Caki2 (cell line): ENCODE measurements at regions not wholly inside any gene's neighbourhood (a gene's known extent, or its start where the extent isn't known, plus 50 kb on each side); places are given as distances from the start of the nearest gene placed in this dataset.
"Not testable (repeated sequence)": the region's sequence is repeated elsewhere in the genome, so short reads cannot be mapped to it uniquely, and the experiment has no call there.

Experiments used
- DNase-seq: peaks from one replicate; pipeline ENCODE4 v3.0.0-alpha.2; 2015; ENCODE audit warnings: low read depth
- in situ Hi-C: cut with HindIII; loops from 2 replicates; pipeline ENCODE4 v1.10.0; 2016; ENCODE audit warnings: low sequenced_read_pairs, low pct_unique_long_range_greater_than_20kb, mixed read lengths

DNA sequence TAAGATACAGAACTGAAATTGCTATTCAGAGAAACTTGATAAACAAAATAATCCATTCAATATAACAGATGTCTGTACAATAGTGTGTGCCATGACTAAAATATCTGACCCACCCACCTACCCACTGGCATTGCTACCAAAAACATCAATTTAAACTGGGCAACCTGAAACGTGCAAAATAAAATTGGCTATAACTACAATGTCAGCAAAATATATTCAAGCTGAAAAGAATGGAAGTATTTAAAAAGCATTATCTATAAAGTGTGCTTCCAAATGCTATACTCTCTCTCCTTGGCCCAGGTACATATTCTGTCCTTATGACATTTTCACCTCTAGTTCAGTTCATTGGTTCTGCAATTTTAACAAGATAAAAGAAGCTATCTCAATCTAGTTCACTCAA, 379.6 kb upstream of the ATP11B start:
- DNase-seq: no peak
- in situ Hi-C loops: no loop called here

DNA sequence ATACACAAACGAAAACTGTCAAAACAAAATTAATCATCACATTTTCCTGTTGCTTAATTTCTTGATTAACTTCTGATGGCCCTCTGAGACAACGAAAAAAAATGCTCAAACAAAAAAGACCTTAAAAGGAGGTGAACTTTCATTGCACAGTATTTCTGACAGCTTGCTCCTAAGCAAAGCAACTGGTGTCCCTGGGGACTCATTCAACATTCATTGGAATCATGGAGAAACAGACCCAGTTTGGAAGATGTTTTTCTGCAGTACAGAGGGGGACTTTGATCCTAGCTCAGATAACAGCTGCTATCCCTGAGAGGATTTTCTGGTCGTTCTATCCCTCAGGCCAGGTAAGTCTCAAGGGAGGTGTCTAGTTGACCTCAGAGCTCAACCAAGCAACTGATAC, 378.7 kb upstream of the ATP11B start:
- DNase-seq: no peak
- in situ Hi-C loops: no loop called here

DNA sequence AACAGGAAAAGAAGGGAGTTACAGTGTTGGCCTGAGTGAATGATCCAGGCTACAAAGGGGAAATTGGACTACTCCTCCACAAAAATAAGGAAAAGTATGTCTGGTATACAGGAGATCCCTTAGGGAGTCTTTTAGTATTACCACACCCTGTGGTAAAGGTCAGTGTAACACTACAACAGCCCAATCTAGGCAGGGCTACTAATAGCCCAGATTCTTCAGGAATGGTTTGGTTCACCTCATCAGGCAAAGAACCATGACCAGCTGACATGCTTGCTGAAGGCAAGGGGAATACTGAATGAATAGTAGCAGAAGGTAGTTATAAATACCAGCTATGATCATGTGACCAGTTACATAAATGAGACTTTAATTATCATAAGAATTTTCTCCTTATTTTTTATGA, 372.6 kb upstream of the ATP11B start:
- DNase-seq: no peak
- in situ Hi-C loops: no loop called here

DNA sequence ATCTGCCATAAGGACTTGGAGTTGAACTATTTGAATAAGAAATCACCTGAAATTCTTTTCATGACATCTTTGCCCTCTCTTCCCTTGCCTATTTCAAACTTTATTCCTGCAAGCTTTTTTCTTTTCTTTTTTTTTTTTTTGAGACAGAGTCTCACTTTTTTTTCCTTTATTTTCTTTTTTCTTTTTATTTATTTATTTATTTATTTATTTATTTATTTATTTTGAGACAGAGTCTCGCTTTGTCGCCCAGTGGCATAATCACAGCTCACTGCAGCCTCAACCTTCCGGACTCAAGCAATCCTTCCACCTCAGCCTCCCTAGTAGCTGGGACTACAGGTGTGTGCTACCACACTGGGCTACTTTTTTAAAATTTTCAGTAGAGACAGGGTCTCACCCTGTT, 369.3 kb upstream of the ATP11B start:
- in situ Hi-C loops: no loop called here

DNA sequence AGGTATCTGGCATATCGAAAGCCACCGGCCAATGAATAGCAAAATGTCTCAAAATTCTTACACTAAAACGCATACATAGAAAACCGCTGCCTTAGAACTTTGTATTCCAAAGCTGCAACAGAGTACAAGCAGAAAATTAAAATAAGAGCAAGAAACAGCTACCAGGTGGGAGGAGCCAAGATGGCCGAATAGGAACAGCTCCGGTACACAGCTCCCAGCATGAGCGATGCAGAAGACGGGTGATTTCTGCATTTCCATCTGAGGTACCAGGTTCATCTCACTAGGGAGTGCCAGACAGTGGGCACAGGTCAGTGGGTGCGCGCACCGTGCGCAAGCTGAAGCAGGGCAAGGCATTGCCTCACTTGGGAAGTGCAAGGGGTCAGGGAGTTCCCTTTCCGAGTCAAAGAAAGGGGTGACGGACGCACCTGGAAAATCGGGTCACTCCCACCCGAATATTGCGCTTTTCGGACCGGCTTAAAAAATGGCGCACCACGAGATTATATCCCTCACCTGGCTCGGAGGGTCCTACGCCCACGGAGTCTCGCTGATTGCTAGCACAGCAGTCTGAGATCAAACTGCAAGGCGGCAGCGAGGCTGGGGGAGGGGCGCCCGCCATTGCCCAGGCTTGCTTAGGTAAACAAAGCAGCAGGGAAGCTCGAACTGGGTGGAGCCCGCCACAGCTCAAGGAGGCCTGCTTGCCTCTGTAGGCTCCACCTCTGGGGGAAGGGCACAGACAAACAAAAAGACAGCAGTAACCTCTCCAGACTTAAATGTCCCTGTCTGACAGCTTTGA, 367.2 kb upstream of the ATP11B start:
- DNase-seq, in situ Hi-C loops: not testable (repeated sequence)

More for the DNA sequence above, 369.3 kb upstream of the ATP11B start:
- no peak for DNase-seq

DNA sequence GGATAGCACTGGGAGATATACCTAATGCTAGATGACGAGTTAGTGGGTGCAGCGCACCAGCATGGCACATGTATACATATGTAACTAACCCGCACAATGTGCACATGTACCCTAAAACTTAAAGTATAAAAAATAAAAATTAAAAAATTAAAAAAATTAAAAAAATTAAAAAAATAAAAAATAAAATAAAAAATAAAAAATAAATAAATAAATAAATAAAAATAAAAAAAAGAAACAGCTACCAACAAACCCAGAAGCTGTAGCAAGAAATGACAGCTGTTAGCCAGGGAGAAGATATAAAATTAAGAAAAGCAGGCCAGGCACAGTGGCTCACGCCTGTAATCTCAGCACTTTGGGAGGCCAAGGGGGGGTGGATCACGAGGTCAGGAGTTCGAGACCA, 361.3 kb upstream of the ATP11B start:
- DNase-seq, in situ Hi-C loops: not testable (repeated sequence)

DNA sequence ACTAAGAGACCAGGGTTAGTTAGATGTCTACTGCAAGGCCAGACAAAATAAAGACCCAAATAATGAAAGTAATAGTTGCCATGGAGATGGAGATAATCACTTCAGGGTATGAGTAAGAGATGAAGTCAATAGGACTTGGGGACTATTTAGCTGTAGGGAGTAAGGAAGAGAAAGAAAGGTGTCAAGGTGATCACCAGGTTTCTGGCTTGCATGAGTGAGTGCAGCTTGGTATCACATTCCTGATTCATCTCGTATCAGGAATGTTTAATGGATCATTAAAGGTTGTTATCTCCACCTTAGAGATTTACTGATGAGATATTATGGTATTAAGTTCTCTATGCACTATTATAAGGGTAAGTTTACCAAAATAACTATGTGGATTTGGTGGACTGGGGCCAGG, 357.4 kb upstream of the ATP11B start:
- DNase-seq: no peak
- in situ Hi-C loops: no loop called here

DNA sequence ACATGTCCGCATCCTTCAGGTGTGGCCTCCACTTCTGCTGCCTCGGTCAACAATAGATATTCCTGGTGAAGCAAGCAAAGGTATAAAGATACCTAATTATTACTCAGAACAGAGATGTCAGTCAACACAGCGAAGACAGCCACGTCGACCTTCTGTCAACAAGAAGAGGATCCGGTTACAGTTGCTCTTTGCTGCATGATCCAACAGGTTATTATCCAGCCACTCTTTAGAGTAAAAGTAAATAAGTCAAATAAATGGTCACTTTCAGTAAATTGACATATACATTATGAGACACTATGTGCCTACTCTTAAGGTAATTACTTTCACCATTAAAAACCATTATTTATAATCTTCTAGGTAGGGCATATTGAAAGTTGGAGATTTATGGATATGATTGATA, 356.8 kb upstream of the ATP11B start:
- DNase-seq: no peak
- in situ Hi-C loops: no loop called here

DNA sequence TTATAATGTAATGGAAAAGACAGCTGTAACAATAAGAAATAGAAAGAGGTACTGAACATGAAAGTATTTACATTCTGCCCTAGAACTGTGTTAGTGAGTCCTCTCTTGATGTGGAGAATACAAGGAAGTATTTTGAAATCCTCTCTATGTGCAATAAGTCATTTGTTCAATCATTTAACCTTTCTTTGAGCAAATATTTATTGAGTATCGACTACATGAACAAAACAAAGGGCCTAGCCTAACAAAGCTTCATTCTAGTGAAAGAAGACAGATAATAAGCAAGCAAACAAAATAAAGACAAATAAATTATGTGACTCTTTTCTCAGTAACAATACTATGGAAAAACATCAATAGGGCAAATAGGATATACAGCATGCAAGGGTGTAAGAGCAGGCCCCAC, 354.9 kb upstream of the ATP11B start:
- DNase-seq: no peak
- in situ Hi-C loops: no loop called here

DNA sequence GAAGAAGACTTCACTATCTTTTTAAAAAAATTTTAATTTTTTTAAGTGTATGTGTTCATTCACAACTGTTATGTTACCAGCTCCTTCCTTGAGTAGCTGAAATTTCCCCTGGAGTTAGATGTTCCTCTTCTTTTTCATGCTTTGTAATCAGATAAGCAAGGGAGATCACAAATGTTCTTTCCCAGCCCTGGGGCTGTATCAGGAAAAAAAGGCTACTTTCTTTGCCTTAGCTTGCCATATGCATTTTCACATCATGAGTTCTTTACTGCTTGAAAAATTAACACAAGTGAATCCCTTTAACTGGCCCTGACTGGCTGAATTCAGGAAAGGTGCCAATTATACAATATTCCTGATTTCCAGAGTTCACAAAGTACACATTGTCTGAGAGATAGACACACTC, 353.2 kb upstream of the ATP11B start:
- in situ Hi-C loops: no loop called here
- no peak for DNase-seq

DNA sequence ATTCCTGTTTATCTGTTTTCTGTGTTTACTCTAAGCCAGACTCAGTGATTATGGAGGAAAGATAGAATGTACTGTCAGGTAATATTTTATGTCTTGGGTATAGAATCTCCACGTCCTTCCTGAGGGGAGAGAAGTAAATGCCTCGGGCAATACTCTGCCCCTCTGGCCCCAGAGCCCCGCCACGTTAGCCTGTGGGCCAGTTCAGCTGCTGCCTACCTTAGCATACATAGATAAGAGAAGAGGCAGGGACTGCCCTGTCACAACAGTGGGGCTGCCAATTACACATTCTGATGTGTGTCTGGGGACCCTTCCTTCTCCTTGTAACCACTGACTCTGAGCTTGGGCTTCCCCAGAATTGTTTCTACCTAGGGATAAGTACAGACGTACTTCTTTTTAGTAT, 347.7 kb upstream of the ATP11B start:
- no peak for DNase-seq
- in situ Hi-C loops: no loop called here

DNA sequence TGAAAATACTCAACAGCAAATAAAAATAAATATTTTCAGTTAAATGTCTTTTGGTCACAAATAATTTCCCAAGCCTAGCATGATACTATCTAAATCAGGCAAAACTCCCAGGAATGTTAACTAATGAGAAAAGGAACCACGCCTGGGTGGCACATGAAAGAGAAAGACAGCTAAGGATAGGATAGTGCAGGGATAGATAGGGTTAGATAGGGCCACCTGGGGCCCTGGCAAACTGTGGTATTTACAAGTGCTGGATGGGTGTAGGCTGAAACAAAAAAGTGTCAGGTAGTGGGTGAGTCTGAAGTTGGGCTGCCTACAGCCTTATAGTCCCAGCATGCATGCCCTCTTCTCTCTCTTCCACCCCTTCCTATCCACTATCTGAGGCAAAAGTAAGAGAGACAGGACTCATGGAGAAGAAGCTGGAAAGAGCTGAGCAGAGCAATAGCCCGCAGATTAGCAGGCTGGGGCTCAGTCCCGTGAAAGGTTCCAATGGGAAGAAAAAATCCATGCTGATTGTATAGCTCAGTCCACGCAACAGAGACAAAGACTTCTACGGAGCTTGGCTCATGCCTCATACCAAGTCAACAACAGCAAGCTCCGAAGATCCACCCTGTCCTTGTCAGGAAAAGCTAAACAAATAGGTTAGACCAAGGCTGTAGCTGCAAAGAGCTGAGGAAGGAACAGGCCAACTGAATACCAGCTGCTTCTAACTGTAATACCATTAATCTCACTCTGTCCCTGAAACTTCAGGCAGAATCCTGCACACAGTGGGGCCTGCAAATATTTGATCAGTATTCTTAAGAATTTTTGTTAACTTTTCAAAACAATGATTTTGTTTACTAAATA, 342.1 kb upstream of the ATP11B start:
- no peak for DNase-seq
- in situ Hi-C loops: no loop called here

DNA sequence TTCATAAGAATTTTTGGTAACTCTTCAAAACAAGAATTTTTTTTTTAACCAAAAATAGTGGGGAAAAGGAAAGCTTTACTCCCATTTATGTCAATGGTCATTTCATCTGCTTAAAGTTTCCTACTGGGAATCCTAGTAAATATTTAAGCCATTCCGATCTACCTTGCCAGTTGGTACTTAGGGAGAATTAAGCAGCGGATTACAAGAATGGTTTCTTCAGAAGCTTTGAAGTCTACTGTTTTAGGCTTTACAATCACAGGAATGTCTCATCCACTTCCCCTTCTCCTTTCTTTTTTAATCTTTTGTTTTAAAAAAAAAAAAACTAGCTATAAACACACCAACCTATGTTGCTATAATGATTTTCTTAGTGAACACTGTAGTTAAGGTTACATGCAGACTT, 341.4 kb upstream of the ATP11B start:
- in situ Hi-C loops: no loop called here
- DNase-seq: no peak

DNA sequence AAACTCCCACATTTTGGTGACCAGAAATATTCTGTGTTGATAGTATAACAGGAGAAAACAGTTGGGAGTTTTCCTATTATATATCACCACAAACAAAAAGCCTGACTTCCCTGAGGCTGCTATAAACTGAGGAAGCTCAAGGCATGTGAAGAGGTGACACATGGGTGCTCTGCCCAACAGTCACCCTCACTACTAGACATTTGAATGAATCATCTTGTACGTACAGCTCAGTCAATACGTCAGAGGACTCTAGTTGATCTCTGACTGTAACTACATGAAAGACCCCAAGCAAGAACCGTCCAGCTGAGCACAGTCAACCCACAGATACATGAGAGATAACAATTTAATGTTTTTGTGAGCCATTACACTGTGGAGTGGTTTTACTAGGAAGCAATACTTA, 338.3 kb upstream of the ATP11B start:
- DNase-seq: no peak
- in situ Hi-C loops: no loop called here

DNA sequence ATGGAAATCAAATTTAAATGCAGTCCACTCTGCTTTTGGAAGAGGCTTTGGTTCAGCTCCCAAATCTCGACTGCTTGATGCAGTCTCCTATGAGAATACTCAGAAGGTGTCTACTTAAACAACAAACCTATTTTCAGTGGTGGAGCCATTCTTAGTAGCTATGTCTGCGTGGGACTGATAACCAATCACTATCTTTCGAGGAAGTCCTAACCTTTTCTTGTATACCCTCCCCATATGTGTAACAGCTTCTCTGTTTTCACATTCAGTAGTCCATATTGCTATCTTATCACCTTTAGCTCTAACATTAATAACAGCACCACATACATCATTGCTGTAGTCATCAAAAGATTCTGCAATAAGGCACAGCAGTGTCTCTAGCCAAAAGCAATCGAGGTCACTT, 333.0 kb upstream of the ATP11B start:
- in situ Hi-C loops: no loop called here
- no peak for DNase-seq

DNA sequence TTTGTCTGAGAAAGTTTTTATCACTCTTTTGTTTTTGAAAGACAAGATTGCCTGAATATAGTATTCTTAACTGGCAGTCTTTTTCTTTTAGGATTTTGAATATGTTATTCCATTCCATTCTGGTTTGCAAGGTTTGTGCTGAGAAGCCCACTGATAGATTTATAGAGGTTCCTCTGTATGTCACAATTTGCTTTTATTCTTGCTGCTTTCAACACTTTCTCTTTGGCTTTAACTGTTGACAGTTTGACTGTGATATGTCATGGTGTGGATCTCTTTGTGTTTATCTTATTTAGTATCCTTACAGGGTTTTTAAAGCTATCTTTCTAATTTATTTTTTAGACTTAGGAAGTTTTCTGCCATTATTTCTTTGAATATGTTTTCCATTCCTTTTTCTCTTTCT, 331.2 kb upstream of the ATP11B start:
- in situ Hi-C loops: no loop called here
- no peak for DNase-seq

DNA sequence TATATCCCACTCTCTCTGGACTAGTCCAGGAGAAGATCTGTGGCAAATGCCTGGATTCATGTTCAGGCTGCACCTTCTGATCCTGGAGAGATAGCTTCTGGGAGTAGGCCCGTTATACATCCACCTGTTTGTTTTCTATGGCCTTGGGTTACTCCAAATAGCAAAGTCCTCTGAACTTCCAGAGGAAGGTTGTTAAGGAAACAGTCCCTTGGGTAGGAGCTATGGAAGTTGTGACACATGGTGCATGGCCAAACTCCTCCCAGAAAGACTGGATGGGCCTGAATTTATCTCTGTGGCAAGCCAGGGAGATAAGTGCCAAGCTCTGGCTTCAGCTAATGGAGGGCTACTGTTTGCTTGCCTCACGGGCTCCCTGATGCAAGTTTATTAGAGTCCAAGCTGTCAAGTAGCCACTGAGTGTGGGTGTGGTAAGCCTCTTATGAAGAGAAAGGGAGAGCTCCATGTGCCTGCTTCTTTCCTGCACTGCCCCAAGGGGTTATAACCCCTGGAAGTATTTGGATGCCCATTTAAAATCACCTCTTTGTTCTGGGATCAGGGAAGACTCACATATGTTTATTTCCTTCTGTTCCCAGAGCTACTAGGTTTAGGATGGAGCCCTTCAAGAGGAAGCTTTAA, 328.7 kb upstream of the ATP11B start:
- in situ Hi-C loops: no loop called here
- no peak for DNase-seq

DNA sequence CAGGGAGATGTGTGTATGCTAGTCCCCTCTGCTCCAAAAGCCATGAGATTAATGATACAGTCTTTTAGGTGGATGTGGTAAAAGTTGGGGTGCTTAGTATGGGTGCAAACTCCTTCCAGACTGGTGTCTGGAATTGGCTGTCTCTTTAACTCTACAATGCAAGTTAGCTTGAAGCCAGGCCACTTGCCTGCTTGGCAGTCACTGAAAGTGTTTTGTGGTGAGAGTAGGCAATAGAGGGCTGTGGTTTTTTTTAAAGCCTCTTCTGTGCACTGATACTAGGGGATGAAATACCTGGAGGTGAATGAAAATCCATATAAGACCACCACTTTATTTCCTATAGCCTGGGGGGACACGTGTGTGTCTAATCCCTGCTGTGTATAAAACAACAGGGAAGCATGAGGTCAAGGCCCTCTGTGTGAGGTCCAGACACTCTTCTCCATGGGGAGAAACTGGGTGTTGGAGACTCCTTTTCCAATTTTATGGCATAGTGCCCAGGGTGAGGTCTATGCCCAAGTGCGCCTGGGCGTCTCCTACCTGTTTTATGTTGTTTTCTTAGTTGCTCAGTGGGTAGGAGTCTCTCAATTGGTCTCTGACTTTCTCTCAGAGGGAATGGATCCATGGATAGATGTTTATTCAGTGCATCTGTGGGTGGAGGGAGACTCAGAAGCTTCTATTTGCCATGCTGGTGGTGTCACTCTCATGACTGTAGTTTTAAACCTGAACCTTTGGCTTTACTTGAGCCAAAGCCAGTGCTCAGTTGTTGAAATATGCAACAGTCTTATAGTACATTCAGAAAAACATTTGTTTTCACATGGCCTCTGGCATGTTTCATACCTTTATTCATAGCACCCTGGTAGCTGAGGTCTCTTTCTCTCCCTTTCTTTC, 327.8 kb upstream of the ATP11B start:
- in situ Hi-C loops: no loop called here
- no peak for DNase-seq
